H1 (cell line): ENCODE measurements at regions not wholly inside any gene's neighbourhood (a gene's known extent, or its start where the extent isn't known, plus 50 kb on each side); places are given as distances from the start of the nearest gene placed in this dataset.

Experiments used
- CTCF ChIA-PET: fragments of 300-600 bp; sonication (Branson Sonifier 250); formaldehyde crosslinking; loops from one replicate; lab custom pipeline; 2021; ENCODE audit not compliant: partially characterized antibody; lab: Charles Lee
- POLR2A ChIA-PET: fragments of 300-600 bp; sonication (Branson Sonifier 250); formaldehyde crosslinking; loops from one replicate; lab custom pipeline; 2021; ENCODE audit warnings: inconsistent platforms; ENCODE audit not compliant: partially characterized antibody; lab: Charles Lee
- DNase-seq, 2 experiments: peaks; one replicate each; pipeline versions ENCODE4 v3.0.0 to v3.0.0-alpha.2; 2010 to 2022; ENCODE audit warnings: low spot score in 2 of 2, low read depth in 1 of 2, mixed read lengths in 1 of 2
- FAIRE-seq: peaks from 2 replicates; lab custom pipeline; 2011; peaks lifted over from hg19 to GRCh38; lab: Jason Lieb, UNC
- H2AFZ ChIP-seq: 2 replicates; pipeline ENCODE4 v1.8.1; 2012; ENCODE audit warnings: low read length, inconsistent platforms
- H2AK5ac ChIP-seq: 2 replicates; pipeline ENCODE4 v1.6.1; 2013; ENCODE audit warnings: low read depth, low read length
- H2BK120ac ChIP-seq: replicated peaks from 2 replicates; pipeline ENCODE3; 2013; ENCODE audit warnings: low read depth, low read length, inconsistent platforms
- H2BK12ac ChIP-seq: 2 replicates; pipeline ENCODE4 v1.6.1; 2013; ENCODE audit warnings: low read depth, low read length
- H2BK15ac ChIP-seq: 2 replicates; pipeline ENCODE4 v1.6.1; 2013; ENCODE audit warnings: low read length
- H2BK20ac ChIP-seq: 2 replicates; pipeline ENCODE4 v1.6.1; 2013; ENCODE audit warnings: low read length
- H2BK5ac ChIP-seq: 2 replicates; pipeline ENCODE4 v1.6.1; 2013; ENCODE audit warnings: low read depth, low read length
- H3K14ac ChIP-seq: 2 replicates; pipeline ENCODE4 v1.6.1; 2013; ENCODE audit warnings: inconsistent platforms; ENCODE audit not compliant: insufficient read length
- H3K18ac ChIP-seq: 2 replicates; pipeline ENCODE4 v1.6.1; 2013; ENCODE audit warnings: low read length; ENCODE audit errors: extremely low read depth
- H3K23ac ChIP-seq: 2 replicates; pipeline ENCODE4 v1.6.1; 2013; ENCODE audit warnings: inconsistent platforms; ENCODE audit not compliant: insufficient read length
- H3K23me2 ChIP-seq: 2 replicates; pipeline ENCODE4 v1.6.1; 2013; ENCODE audit warnings: low read depth, low read length
- H3K27ac ChIP-seq: 2 replicates; pipeline ENCODE4 v1.6.1; 2011; ENCODE audit warnings: low read depth, low read length, inconsistent platforms
- H3K27me3 ChIP-seq, 4 experiments: replicated peaks in 1 of 4; 1 replicate in 1 of 4; 2 replicates in 3 of 4; pipeline versions ENCODE4 v1.6.1 to v1.8.1; 2011 to 2013; ENCODE audit warnings: low read length in 3 of 4, mild to moderate bottlenecking in 3 of 4, inconsistent platforms in 2 of 4, mixed read lengths in 2 of 4, moderate library complexity in 1 of 4; ENCODE audit not compliant: control insufficient read depth in 3 of 4, insufficient read depth in 3 of 4; ENCODE audit errors: extremely low read depth in 1 of 4
- H3K36me3 ChIP-seq, 4 experiments: 2 replicates each; pipeline versions ENCODE4 v1.6.1 to v1.8.1; 2011 to 2013; ENCODE audit warnings: mild to moderate bottlenecking in 4 of 4, low read length in 3 of 4, moderate library complexity in 2 of 4, control low read depth in 1 of 4, inconsistent platforms in 1 of 4; ENCODE audit not compliant: insufficient read depth in 4 of 4, control insufficient read depth in 2 of 4
- H3K4ac ChIP-seq: replicated peaks from 2 replicates; pipeline ENCODE3; 2013; ENCODE audit warnings: low read length, low read depth, mixed read lengths, inconsistent platforms; ENCODE audit not compliant: insufficient read length
- H3K4me1 ChIP-seq, 4 experiments: replicated peaks in 1 of 4; 1 replicate in 1 of 4; 2 replicates in 3 of 4; pipeline versions ENCODE4 v1.6.1 to v1.8.1; 2011 to 2013; ENCODE audit warnings: low read length in 3 of 4, inconsistent platforms in 2 of 4, mixed read lengths in 1 of 4; ENCODE audit not compliant: insufficient read depth in 4 of 4, control insufficient read depth in 3 of 4
- H3K4me2 ChIP-seq, 2 experiments: 2 replicates each; pipeline versions ENCODE4 v1.6.1 to v1.8.1; 2011 to 2013; ENCODE audit warnings: low read depth in 2 of 2, low read length in 2 of 2, control low read depth in 1 of 2, inconsistent platforms in 1 of 2, mild to moderate bottlenecking in 1 of 2; ENCODE audit not compliant: insufficient read depth in 1 of 2
- H3K4me3 ChIP-seq, 4 experiments: fragments of 200-600, 300-600 bp in 1 of 4; sonication (generic), shearing (Covaris generic), sonication (Bioruptor Twin) in 1 of 4; 2 replicates each; pipeline versions ENCODE4 v1.5.1 to v1.8.1; 2011 to 2016; ENCODE audit warnings: low read length in 4 of 4, low read depth in 3 of 4, control low read depth in 2 of 4, inconsistent platforms in 2 of 4, mild to moderate bottlenecking in 2 of 4, mixed read lengths in 1 of 4, moderate library complexity in 1 of 4; ENCODE audit not compliant: insufficient read depth in 2 of 4; ENCODE audit errors: extremely low read depth in 1 of 4
- H3K56ac ChIP-seq: replicated peaks from 2 replicates; pipeline ENCODE3; 2013; ENCODE audit warnings: low read depth, mild to moderate bottlenecking, mixed read lengths, low read length, inconsistent platforms; ENCODE audit not compliant: insufficient read length
- H3K79me1 ChIP-seq: 2 replicates; pipeline ENCODE4 v1.6.1; 2013; ENCODE audit warnings: low read depth, low read length, control low read depth
- H3K79me2 ChIP-seq, 2 experiments: 2 replicates each; pipeline versions ENCODE4 v1.6.1 to v1.8.1; 2012 to 2013; ENCODE audit warnings: low read length in 2 of 2, mild to moderate bottlenecking in 2 of 2, inconsistent platforms in 1 of 2; ENCODE audit not compliant: insufficient read depth in 2 of 2, control insufficient read depth in 1 of 2
- H3K9ac ChIP-seq, 4 experiments: replicated peaks in 1 of 4; 1 replicate in 1 of 4; 2 replicates in 3 of 4; pipeline versions ENCODE4 v1.6.1 to v1.8.1; 2011 to 2013; ENCODE audit warnings: low read depth in 3 of 4, low read length in 3 of 4, control low read depth in 2 of 4, mild to moderate bottlenecking in 2 of 4, moderate library complexity in 2 of 4, inconsistent platforms in 1 of 4; ENCODE audit errors: extremely low read depth in 1 of 4
- H3K9me3 ChIP-seq, 2 experiments: 2 replicates each; pipeline versions ENCODE4 v1.6.1 to v1.8.1; 2012 to 2013; ENCODE audit warnings: mild to moderate bottlenecking in 2 of 2, moderate library complexity in 2 of 2, control low read depth in 1 of 2, inconsistent platforms in 1 of 2, low read depth in 1 of 2, low read length in 1 of 2, mixed read lengths in 1 of 2; ENCODE audit not compliant: insufficient read depth in 2 of 2
- H4K20me1 ChIP-seq, 2 experiments: replicated peaks in 1 of 2; 2 replicates each; pipeline versions ENCODE3 to v1.8.1; 2011 to 2013; ENCODE audit warnings: inconsistent platforms in 2 of 2, low read length in 2 of 2, mild to moderate bottlenecking in 1 of 2; ENCODE audit not compliant: insufficient read depth in 2 of 2, control insufficient read depth in 1 of 2
- H4K5ac ChIP-seq: 2 replicates; pipeline ENCODE4 v1.6.1; 2013; ENCODE audit warnings: low read length, low read depth, mixed read lengths, inconsistent platforms; ENCODE audit not compliant: insufficient read length
- H4K8ac ChIP-seq: 2 replicates; pipeline ENCODE4 v1.8.0; 2013; ENCODE audit warnings: mild to moderate bottlenecking, moderate library complexity, low read length, inconsistent platforms; ENCODE audit not compliant: insufficient read depth; ENCODE audit errors: extremely low read depth
- H4K91ac ChIP-seq: replicated peaks from 2 replicates; pipeline ENCODE3; 2013; ENCODE audit warnings: low read length, mixed read lengths, inconsistent platforms; ENCODE audit not compliant: insufficient read length
- CEBPB ChIP-seq: IDR thresholded peaks from 2 replicates; pipeline ENCODE4 v1.6.1; 2012; ENCODE audit warnings: low read depth, low read length
- EGR1 ChIP-seq: IDR thresholded peaks from 2 replicates; pipeline ENCODE4 v1.6.1; 2011; ENCODE audit warnings: low read depth, low read length, borderline replicate concordance
- HDAC2 ChIP-seq, 2 experiments: fragments of 300-600 bp in 1 of 2; sonication (generic) in 1 of 2; IDR thresholded peaks; 2 replicates each; pipeline ENCODE4 v1.6.1; 2011 to 2012; ENCODE audit warnings: low read depth in 2 of 2, low read length in 2 of 2, mild to moderate bottlenecking in 2 of 2, moderate library complexity in 2 of 2, borderline replicate concordance in 1 of 2, inconsistent platforms in 1 of 2
- POLR2AphosphoS5 ChIP-seq: IDR thresholded peaks from 2 replicates; pipeline ENCODE4 v1.6.1; 2011; ENCODE audit warnings: low read depth, low read length
- RXRA ChIP-seq: IDR thresholded peaks from 2 replicates; pipeline ENCODE4 v1.6.1; 2011; ENCODE audit warnings: low read depth, mild to moderate bottlenecking, low read length, moderate library complexity; ENCODE audit not compliant: insufficient read depth
- SAP30 ChIP-seq: fragments of 300-600 bp; sonication (generic); IDR thresholded peaks from 2 replicates; pipeline ENCODE4 v1.7.1; 2012; ENCODE audit warnings: low read length, moderate library complexity, mild to moderate bottlenecking, inconsistent platforms; ENCODE audit not compliant: insufficient read depth, insufficient replicate concordance
- SP1 ChIP-seq: IDR thresholded peaks from 2 replicates; pipeline ENCODE4 v1.6.1; 2011; ENCODE audit warnings: low read depth, low read length
- TAF1 ChIP-seq: IDR thresholded peaks from 2 replicates; pipeline ENCODE4 v1.6.1; 2011; ENCODE audit warnings: mild to moderate bottlenecking, low read depth, low read length
- WGBS, 2 experiments: shearing (Covaris generic) in 1 of 2; methylation state at CpG; one replicate each; pipeline versions ENCODE4 v1.1.6 to v1.1.7; 2013 to 2015; ENCODE audit warnings: low lambda C conversion rate in 2 of 2, mixed read lengths in 2 of 2, inconsistent platforms in 1 of 2, low coverage in 1 of 2, missing lambda C conversion rate in 1 of 2; ENCODE audit not compliant: insufficient replicate concordance in 2 of 2, insufficient coverage in 1 of 2, insufficient read length in 1 of 2; ENCODE audit errors: extremely low coverage in 1 of 2, missing lambda C conversion rate in 1 of 2; 5-methylcytosine and 5-hydroxymethylcytosine counted together
- TF ChIP-seq, protein P1 (sequence below): IDR thresholded peaks from 2 replicates; pipeline ENCODE4 v1.6.1; 2011; ENCODE audit warnings: low read length, improper control_type of control experiment

- Histone ChIP-seq H3K27me3 (no peaks in the 10 kb centered on the region), H2AK5ac (no peak overlapping the region), H3K4me1 (no peaks in the 10 kb centered on the region), H3K4ac (no peak overlapping the region), H3K4me3 (no peak overlapping the region), H3K27ac (no peak overlapping the region), H3K56ac (no peak overlapping the region), H3K9me3 (no peaks in the 10 kb centered on the region), H2BK20ac (no peak overlapping the region), H2AFZ (no peak overlapping the region), H2BK12ac (no peak overlapping the region), H2BK120ac (no peak overlapping the region), H2BK15ac (no peak overlapping the region), H4K91ac (no peak overlapping the region), H4K20me1 (no peaks in the 10 kb centered on the region), H3K36me3 (no peaks in the 10 kb centered on the region), H4K8ac (no peak overlapping the region), H3K9ac (no peak overlapping the region), H3K14ac (no peak overlapping the region), H4K5ac (no peak overlapping the region), H3K23ac (no peak overlapping the region), H3K79me2 (no peaks in the 10 kb centered on the region), H2BK5ac (no peak overlapping the region), H3K4me2 (no peak overlapping the region), H3K79me1 (no peaks in the 10 kb centered on the region), H3K18ac (no peak overlapping the region), H3K23me2 (no peaks in the 10 kb centered on the region)
- CTCF ChIA-PET = no interaction called here
- WGBS, 2 experiments = 76% methylated on average over 5 of the region's 5 CpGs; no CpG with 5 or more reads in 1 of the 2 experiments
- DNase-seq (no peak), FAIRE-seq (no peak)
- POLR2A ChIA-PET = no interaction called here
- no peak for TF ChIP-seq SP1
- no peak for TF ChIP-seq RXRA
- no peak for TF ChIP-seq EGR1
- TF ChIP-seq POLR2AphosphoS5 = no peak
- TF ChIP-seq CEBPB = no peak
- TF ChIP-seq HDAC2 (IDR thresholded peaks at IDR 0.05; ENCODE audit: borderline replicate concordance in 1 of 2, low read depth in 2 of 2, low read length in 2 of 2) = no peak
- no peak for TF ChIP-seq TAF1
- TF ChIP-seq, protein P1, sequence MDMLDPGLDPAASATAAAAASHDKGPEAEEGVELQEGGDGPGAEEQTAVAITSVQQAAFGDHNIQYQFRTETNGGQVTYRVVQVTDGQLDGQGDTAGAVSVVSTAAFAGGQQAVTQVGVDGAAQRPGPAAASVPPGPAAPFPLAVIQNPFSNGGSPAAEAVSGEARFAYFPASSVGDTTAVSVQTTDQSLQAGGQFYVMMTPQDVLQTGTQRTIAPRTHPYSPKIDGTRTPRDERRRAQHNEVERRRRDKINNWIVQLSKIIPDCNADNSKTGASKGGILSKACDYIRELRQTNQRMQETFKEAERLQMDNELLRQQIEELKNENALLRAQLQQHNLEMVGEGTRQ = no peak
- TF ChIP-seq SAP30 = no peak
Observed at GRCh38 chr5:88000877-88001276, 267.8 kb downstream of the TMEM161B start.
